ENCODE measurements at regions not wholly inside any gene's neighbourhood (a gene's known extent, or its start where the extent isn't known, plus 50 kb on each side); places are given as distances from the start of the nearest gene placed in this dataset.
A peak's percentile ranks its signal among the peaks of the same experiment; 100 is the strongest.
"Not testable (repeated sequence)": the region's sequence is repeated elsewhere in the genome, so short reads cannot be mapped to it uniquely, and the experiment has no call there.

DNA sequence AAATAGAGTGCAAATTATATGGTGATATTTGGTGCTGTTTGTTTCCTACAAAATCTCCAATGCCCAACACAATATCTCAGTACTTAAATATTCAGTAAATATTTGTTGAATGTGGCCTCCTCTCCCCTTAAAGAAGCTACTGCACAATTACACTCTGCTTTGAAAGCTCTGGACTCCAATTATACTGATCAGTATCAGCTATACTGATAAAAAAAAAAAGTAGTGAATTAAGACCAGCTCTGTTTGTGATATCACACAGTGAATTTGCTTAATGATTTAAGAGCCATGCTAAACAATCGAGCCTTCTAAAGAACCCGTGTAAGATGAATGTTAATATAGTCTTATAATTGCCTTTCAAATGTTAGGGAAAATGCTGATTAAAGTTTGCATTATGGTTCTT, 543.2 kb upstream of the API5 start:
- DNase-seq (ENCODE audit: low spot score), result no peak

DNA sequence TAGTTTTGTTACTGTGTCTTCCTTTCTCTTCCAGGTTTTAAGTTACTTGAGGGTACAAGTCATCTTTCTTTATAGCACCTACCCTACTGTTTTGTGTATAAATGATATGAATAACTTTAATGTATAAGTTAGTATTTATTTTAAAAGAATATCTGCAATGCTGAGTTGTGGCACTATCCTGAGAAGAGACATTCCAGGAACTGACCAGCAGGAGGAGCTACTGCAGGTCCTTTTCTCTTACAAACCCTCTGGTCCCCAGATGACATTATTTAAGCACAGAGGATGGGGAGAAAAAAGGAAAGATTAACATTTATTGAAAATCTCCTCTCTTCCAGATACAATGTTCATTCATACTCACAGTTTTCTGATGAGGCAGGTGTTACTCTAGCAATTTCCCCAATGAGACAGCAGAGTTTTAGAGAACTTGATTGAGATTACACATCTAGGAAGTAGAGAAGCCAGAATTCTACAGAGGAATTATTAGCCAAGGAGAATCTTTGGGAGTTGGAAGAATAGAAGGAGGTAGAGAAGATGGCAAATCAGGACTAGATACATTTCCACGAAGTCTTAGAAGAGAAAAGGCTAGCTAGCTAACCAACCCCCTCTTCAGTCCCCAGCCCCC, 541.2 kb upstream of the API5 start:
- peak; percentile 10 for DNase-seq (ENCODE audit: low spot score)

DNA sequence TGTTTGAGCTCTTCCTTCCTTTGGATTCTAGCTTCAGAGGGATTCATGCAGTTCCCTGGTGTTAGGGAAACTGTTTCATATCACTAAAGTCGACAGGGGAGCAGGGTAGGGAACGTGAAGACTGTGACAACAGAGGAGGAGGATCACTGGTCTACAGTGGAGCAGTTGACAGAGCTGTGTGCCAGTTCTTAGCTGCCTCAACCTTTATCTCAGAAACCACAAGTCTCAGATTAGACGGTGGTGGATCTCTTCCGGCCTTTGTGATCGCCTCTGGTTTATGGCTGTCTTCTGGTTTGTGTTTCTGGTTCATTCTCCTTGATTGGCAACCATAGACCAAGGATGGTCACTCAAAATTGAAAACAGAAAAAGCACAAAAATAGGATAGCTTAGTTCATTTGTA, 538.9 kb upstream of the API5 start:
- DNase-seq (ENCODE audit: low spot score), result no peak

DNA sequence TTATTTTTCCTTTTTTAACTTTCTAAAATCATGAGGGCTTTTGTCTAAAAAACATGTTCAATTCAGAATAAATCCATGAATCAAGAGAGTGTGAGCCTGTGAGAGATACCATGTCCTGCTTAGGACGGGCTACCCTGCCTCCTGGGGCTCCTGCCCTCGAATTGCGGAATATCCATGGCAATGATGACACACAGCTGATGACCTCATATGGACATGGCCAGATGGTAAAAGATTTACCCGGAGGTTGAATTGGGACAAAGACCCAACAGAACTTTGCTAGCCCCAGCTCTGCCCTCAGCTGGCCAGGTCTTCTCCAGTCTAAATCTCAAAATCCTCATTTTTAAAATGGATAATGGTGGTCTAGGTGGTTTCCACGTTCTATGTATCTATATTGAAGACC, 538.1 kb upstream of the API5 start:
- no peak for DNase-seq (ENCODE audit: low spot score)

DNA sequence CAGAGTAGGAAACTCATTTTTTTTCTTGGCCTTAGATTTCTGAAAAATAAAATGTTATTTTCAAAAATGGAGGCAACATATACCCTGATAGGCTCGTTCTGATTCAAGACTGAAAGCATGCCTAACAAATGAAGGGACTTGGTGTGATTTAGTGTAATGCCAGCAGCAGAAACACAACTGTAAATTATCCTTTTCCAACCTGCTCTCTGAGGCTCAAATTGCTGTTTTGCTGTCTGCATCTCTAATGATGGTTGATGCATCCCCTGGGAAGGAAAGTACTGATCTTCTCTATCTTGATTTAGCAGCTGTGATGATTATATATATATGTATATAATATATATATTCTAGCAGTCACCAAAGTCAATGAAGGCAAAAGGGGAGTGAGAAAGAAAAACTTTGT, 537.2 kb upstream of the API5 start:
- DNase-seq (ENCODE audit: low spot score), result no peak

DNA sequence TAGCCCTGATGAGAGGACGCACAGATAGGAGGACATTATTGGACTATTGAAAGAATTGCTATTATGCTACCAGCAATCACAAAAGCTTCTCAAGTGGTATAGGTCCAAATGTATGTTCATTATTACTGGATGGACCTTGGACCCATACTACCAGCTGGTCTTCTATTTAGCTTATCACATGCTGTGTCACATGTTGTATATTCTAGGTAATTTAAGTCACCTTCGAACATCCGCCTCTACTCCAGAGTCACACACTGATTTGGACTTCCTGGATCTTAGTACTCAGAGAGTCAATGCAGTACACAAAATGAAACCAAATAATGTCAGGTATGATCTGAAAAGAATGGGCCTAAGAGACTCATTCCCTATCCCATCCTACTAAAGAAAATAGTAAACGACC, 534.0 kb upstream of the API5 start:
- no peak for DNase-seq (ENCODE audit: low spot score)

DNA sequence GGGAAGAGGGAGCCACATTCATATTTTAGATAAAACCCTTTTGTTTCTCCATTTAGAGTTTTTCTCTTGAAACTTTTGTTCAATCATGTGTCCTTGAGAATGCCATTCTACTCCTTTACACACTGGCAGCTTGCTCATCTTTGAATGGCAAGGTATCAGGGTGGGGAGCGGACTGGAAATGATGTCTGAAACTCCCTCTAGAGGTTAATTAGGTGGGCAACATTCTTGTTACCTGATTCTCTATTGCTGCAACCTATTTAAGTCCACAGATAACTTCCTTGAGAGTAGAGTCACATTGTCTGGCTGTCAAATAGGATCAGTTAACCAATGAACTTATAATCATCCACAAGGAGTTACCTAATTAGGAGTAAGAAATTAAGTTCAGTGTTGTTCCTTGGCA, 533.6 kb upstream of the API5 start:
- no peak for DNase-seq (ENCODE audit: low spot score)

DNA sequence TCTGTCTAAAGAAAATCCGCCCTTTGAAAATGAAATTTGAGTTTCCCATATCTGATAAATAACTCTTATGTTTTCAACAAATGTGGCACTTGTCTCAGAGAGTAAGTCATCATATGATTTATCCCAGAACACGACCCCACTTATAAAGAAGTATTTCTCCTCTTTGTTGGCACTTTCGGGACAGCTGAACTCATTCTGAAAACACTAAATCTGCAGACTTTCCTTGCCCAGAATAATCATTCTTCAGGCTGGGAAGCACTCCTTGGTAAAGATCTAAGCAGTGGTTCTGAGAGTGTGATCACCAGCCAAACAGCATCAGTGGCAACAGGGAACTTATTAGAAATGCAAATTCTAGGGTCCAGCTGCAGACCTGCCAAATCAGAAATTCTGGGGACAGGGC, 532.2 kb upstream of the API5 start:
- no peak for DNase-seq (ENCODE audit: low spot score)

DNA sequence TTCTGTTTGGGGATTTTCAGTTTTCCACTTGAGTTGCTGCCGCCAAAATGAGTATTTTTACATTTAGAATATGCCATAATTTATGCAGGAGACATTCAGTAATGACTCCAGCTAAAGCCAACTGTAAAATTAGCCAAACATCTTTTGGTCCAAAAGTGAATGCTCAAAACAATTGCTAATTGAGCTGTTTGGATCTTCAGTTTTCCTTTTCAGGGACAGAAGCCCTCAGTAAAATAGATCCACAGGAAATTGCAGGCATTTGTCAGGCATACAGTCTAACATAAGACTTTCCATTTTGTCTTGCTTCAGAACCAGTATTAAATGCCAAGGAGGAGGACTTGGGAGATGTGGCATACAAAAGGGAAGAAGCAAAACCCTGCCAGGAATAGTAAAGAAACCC, 524.8 kb upstream of the API5 start:
- DNase-seq (ENCODE audit: low spot score), result no peak

DNA sequence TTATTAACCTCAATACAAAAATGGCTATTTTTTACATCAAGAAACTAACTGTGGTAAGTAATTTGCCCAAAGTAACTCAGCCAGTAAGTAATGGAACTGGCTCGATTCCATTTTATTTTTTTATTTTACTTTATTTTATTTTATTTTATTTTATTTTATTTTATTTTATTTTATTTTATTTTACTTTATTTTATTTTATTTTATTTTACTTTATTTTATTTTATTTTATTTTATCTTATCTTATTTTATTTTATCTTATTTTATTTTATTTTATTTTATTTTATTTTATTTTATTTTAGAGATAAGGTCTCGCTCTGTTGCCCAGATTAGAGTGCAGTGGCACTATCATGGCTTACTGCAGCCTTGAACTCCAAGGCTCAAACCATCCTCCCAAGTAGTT, 516.3 kb upstream of the API5 start:
- not testable (repeated sequence) for DNase-seq (ENCODE audit: low spot score)

DNA sequence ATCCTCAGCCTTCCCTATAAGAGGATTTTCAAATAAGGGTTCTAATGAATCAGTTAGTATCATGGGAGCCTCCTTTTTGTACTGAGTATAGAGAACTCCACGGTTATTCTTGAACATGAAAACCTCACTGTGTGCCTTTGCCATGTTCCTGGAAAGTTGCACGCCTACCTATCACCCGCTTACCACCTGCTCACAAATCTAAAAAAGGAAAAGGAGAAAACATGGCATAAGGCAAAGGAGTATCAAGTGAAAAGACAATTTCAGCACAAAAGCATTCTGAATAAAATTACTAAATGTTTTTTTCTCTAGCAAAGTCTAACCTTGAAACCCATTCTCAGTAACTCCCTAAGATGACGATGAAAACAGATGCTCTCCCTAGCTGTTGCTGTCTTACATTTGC, 511.8 kb upstream of the API5 start:
- no peak for DNase-seq (ENCODE audit: low spot score)

DNA sequence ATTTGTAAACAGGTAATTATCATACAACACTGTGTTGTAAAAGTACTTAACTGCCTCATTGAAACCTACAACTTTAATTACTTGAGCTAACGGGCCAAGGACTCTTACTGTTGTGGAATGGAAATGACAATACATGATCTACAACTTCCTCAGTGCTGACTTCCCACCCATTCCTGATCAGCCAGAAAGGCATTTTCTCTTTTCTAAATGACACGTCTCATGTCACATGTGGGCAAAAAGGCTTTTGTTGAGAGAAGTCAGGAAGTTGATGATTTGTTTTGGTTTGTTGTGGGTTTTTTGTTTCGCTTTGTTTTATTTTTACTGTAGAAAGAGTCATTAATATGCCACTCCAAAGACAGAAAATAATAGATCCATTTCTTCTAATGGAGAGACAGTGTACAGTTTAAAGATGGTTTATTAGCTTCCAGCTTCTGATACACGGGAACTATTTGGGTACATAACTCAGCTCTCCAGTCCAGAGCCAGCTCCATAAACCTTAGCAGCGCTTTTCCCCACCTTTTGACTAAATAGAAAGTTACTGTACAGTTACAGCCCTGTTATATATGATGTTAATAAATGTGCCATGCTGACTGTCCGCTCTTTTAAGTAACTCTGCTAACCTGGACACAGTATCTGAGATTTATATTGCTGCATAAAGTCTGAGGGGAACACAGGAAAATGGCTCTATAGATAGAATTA, 509.4 kb upstream of the API5 start:
- DNase-seq (ENCODE audit: low spot score), result no peak

DNA sequence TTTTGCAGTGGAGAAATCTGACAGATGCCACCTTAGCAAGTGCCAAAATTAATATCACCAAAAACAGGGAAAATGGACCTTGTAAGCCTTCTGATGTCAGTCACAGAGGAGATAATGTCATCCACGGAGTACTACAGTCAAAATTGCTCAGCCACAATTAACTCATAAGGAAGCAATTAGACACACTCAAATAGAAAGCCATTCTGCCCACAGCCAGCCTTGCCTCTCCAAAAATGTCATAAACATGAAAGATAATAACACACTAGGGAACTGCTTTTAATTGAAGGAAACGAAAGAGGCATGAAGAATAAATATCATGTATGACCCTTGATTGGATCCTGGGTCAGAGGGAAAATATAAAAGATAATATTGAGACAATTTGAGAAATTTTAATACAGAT, 505.6 kb upstream of the API5 start:
- no peak for DNase-seq (ENCODE audit: low spot score)

DNA sequence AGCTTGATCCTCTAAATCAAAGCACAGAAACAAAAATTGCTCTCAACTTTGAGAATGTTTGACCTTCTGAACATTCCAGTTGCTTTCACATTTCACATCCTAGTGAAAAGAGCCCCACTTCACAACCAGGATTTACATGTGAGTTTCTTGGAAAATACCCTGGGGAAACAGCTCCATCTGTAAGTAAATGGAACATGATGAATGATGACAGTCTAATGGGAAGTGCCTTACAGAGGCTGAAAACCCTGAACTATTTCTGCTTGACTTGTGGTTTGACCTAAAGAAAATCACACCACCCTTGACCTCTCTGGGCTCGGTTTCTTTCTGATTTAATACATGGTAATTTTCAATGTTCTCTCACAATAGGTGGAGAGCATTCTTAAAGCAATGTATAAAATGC, 499.4 kb upstream of the API5 start:
- no peak for DNase-seq (ENCODE audit: low spot score)

DNA sequence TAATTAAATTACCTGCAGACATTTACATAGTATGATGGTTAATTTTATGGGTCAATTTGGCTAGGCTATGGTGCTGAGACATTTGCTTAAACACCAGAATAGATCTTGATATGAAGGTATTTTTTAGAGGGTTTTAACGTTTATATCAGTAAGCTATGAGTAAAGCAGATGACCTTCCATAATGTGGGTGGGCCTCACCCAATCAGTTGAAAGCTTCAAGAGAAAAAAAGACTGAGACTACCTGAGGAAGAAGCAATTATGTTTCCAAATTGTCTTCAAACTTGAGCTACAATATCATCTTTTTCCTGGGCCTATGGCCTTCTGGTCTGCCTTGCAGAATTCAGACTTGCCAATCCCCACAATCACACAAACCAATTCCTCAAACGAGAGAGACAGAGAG, 498.8 kb upstream of the API5 start:
- DNase-seq (ENCODE audit: low spot score), result no peak

DNA sequence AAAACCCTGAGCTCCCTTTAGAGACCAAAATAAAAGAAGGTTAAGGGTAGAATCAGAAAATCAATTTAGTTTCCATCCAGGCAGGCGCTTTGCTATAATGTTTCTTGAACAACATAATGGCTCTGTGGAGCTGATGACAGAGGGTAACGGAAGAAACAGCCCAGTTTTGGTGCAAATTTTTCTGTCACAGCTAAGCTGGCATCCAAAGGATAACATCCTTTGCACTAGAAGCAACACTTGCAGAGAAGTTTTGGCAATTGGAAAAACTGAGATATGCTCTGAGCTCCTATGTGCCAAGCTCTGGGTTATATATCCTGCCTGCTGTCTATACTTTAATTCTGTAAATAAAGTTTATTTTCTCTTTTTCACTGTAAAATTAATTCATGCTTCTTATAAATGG, 495.3 kb upstream of the API5 start:
- no peak for DNase-seq (ENCODE audit: low spot score)

DNA sequence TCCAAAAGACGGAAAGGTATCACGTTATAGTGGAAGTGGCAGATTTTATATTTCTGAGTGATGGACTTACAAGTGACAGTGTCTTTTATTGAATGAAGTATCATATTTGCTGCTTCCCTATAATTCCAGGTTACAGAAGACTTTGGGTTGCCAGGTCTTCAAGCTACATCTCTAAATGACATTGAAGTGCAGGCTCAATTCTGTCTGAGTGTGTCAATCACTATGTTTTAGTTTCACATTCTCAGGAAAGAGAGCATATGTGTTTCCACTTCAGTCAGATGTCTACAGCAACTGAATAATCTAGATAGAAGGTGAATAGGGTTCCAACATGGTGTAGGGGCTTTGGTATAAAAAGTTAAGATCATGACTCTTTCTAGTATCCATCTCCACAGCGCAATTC, 492.7 kb upstream of the API5 start:
- DNase-seq (ENCODE audit: low spot score), result no peak

DNA sequence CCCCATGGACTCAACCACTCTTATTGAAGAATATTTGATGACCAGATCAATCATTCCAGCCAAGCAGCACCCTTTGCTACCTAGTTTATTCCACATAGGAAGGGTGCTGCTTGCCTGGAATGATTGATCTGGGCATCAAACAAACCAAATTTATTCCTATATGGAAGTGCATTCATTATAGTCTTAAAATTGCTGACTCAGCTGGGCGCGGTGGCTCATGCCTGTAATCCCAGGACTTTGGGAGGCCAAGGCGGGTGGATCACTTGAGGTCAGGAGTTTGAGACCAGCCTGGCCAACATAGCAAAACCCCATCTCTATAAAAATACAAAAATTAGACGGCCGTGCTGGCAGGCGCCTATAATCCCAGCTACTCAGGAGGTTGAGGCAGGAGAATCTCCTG, 489.6 kb upstream of the API5 start:
- not testable (repeated sequence) for DNase-seq (ENCODE audit: low spot score)

DNA sequence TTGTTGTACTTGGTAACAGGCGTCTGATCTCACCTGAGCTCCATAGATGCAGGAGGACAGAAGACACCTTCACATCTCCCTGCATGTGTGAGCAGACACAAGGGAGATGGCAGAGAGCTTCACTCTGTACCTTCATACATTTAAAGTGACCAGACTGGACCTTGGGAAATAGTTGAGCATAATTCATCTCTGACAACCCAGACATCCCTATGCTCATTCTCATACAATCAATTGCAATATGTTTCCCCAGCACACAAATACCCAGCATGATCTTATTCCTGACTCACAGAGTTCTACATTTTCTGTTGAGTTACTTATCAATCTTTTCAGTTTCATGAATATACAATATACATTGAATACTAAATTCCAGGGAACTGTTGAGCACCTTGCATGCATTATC, 488.2 kb upstream of the API5 start:
- DNase-seq (ENCODE audit: low spot score), result no peak

DNA sequence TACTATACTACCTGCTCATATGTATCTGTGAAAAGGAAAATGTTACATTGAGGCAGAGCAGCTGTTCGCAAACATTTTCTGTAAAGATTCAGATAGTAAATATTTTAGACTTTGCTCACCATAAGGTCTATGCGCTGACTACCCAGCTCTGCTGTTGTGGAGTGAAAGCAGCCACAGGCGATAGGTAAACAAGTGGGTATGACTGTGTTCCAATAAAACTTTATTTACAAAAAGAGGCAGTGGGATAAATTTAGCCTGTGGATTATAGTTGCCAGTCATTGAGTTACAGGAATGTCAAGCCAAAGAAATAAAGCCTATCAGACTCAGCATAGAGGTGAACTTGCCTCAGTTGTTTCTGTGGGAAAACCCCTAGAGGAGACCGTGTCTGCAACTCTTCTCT, 487.7 kb upstream of the API5 start:
- DNase-seq (ENCODE audit: low spot score), result no peak

DNA sequence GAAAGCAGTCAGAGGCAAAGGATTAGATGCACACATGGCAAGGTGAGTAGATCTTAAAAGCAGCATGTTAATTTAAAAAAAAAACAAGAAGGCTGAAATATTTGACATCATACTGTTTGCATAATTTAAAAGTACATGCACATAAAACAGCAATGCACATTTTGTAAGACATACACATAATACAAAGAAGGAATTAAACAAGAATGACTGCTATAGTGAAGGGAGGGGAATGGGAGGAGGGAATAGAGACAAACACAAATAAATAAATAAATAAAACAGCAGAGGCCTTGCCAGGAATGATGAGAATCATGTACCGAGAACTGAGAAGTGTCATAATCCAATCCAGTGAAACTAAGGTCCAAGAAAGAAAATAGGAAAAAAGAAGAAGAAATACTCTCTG, 486.2 kb upstream of the API5 start:
- no peak for DNase-seq (ENCODE audit: low spot score)

DNA sequence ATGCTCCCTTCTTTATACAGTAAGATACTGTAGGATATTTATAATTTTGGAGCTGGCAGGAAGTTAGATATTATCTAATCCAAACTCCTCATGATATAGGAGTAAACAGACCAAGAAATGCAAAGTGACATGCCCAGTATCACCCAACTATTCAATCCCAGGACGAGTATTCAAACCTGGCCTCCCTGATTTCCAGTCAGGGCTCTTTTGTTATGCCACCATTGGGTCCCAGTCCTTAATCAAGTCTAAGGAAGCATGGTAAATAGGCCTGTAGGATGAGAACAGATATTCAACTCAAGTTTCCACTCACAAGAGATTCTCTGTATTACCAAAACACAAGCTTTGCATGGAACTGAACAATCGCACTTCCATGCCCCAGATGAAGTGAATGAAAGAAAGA, 484.0 kb upstream of the API5 start:
- no peak for DNase-seq (ENCODE audit: low spot score)

DNA sequence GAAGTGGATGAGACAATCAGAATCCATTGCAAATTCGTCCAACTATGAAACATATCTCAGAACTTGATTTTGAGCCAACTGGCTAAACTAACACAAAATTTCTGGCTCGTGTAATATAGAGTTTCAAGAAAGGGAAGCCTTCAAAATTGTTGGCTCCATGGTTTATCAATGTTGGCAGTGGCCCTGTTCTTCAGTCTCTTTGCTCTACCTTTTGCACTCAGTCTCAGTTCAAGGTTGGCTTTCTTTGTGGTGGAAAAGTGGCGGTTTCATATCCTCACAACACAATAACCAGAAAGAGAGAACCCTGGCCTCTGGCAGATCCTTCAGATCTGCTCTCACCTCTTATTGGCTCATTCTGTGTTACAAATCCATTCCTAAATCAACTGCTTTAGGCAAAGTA, 473.8 kb upstream of the API5 start:
- no peak for DNase-seq (ENCODE audit: low spot score)

DNA sequence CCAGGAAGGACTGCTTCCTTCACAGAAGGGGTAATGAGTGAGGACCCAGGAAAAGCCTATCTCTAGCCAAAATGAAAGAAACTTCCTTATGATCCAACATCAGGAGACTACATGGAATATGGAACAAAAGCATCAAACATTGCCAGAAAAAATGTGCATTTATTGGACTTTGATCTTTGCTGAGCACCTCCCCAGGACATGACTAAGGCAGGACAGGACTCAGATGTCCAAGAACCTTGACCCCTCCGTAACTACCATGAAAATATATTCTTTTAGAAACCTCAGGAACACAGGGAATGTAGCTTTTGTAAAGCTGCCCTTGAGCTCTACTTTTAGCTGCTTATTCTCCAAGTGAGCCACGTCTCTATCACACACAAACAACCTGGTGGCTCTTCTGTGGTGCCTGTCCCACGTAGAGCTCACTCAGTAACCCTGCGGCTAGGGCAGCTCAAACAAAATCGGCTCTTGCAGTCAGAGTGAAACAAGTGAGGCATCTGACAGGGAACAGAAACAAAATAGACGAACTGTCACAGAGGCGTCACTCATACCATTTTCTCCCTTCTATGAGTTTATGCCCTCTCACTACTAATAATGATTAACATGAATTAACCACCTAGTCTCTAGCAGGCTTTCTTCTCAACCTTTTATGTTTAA, 471.5 kb upstream of the API5 start:
- no peak for DNase-seq (ENCODE audit: low spot score)
